Endometrial microvascular endothelial cells (primary cell): ENCODE measurements at regions not wholly inside any gene's neighbourhood (a gene's known extent, or its start where the extent isn't known, plus 50 kb on each side); places are given as distances from the start of the nearest gene placed in this dataset.

Experiments
- in situ Hi-C: cut with HindIII; loops from 2 replicates; pipeline ENCODE4 v1.10.0; 2017; ENCODE audit warnings: low sequenced_read_pairs, low pct_unique_long_range_greater_than_20kb; ENCODE audit errors: inconsistent ontology term

GRCh38 chr1:227453631-227454355 is 109.6 kb upstream of the ZNF678 start:
- in situ Hi-C loops: no loop called here

DNA sequence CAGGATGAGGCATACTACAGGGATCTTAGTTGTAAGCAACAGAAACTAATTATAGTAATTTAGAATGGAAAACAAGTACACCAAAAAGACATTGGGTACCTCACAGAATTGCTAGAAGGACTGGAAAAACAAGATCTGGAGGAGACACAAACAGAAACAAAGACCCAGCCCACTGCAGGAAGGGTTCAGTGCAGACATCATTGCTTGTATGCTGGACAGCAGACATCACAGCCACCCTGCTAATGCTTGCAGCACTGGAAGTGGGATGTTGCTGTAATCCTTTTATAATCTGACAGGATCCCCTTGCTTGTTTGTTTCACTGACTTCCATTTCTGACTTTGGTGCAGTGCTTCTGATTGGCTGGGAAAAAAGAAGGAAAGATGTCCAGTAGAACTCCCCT is 111.4 kb upstream of the ZNF678 start:
- in situ Hi-C loops: no loop called here

DNA sequence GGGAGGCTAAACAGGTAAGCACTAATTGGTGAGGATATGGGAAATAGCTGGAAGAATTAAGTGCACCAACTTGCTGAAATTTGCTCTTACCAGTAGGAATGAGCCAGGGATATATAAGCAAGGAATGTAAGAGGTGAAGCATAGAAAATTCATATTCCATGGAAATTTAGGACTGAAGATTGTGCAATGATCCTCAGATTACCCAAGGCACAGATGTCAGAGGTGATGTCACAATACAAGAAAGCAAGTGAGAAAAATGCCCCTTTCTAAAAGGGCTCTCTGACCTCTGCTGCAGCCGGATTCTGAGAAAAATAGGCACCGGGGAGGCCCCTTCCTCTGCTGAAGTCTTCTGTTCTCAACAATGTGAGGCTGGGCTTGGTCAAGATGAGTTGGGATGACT is 112.3 kb upstream of the ZNF678 start:
- in situ Hi-C loops: no loop called here

DNA sequence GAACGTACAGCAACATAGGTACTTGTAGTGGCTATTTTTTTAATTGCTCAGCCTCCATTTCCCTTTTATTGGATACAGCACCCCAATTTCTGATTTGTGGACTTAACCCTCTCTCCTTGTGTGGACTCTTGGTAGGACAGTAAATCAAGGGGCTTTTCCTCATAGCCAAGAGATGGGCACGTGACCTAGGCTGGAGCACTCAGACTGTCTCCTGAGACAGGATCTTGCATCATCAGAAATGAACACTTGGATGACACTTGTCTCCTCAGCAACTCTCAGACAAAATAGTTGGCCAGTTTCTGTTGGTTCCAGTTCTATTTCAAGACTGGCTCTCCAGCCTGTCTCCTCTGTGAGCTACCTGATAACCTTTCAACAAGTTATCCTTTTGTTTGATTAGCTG is 112.9 kb upstream of the ZNF678 start:
- in situ Hi-C loops: no loop called here

GRCh38 chr1:227449741-227450441 is 113.5 kb upstream of the ZNF678 start:
- in situ Hi-C loops: loop anchor here (25.0 kb wide), 1 partner anchor 138 kb away; the partner anchor contains the start of gene CDC42BPA

DNA sequence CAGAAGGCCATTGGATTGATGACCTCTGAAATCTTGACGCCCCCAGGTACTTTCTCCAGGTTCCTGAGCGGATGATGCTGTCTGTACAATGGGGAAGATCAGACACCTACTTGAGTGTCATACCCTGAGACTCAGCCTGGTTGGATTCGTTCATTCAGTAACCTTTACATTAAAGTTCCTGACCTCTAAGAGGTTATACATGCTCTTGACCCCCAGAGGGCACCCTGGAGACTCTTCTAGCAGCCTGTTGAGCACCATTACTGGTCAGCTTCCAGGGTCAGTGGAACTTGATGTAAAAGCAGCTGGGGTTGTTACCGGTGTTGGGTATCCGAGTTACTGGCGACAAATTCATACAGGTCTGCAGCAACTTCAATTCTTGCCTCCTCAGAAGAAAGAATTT is 114.3 kb upstream of the ZNF678 start:
- in situ Hi-C loops: loop anchor here (25.0 kb wide), 1 partner anchor 137 kb away; the partner anchor contains the start of gene CDC42BPA

DNA sequence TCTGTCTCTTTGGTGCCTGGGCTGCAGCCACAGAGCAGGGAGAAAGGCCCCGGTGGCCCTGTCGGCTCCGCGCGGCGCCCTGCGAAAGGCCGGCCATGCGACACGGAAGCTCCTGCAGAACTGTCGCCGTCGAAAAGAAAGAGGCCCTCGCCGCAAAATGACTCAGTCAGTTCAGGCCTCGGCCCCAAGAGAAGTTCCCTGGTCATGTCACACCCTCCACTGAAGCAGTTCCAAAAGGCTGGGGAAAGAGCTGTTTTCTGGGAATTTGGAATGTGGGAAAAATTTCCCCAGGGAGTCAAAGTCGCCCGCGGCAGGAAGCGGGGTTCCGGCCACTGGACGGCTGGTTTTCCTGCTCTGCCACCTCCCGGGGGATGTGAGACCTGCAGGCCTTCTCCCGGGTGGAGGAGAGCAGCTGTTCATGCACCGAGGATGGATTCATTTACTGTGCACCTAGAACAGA is 115.8 kb upstream of the ZNF678 start:
- in situ Hi-C loops: loop anchor here (25.0 kb wide), 1 partner anchor 135 kb away; the partner anchor contains the start of gene CDC42BPA

GRCh38 chr1:227445746-227446145 is 117.6 kb upstream of the ZNF678 start:
- in situ Hi-C loops: loop anchor here (25.0 kb wide), 1 partner anchor 133 kb away; the partner anchor contains the start of gene CDC42BPA

DNA sequence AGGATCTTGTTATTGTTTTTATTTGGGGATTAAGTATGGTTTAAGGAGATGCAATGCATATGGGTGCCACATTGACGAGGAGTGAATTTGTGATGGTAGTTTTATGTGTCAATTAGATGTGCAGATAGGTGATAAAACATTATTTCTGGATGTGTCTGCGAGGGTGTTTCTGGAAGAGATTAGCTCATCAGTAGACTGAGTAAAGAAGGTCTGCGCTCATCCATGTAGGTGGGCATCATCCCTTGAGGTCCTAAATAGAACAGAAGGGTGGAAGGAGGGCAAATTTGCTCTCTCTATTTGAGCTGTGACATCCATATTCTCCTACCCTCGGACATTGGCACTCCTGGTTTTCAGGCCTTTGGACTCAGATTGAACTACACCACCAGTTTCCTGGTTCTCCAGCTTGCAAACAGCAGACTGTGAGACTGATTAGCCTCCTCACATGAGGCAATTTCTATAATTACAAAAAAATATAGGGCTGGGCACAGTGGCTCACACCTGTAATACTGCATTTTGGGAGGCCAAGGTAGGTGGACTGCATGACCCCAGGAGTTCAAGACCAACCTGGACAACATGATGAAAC is 118.2 kb upstream of the ZNF678 start:
- in situ Hi-C loops: loop anchor here (25.0 kb wide), 1 partner anchor 133 kb away; the partner anchor contains the start of gene CDC42BPA

GRCh38 chr1:227440182-227440581 is 121.9 kb upstream of the CDC42BPA start:
- in situ Hi-C loops: loop anchor here (25.0 kb wide), 1 partner anchor 128 kb away; the partner anchor contains the start of gene CDC42BPA

- in situ Hi-C loops: loop anchor here (25.0 kb wide), 1 partner anchor 125 kb away; the partner anchor contains the start of gene CDC42BPA
Measured at GRCh38 chr1:227437495-227438008, 119.3 kb upstream of the CDC42BPA start.

DNA sequence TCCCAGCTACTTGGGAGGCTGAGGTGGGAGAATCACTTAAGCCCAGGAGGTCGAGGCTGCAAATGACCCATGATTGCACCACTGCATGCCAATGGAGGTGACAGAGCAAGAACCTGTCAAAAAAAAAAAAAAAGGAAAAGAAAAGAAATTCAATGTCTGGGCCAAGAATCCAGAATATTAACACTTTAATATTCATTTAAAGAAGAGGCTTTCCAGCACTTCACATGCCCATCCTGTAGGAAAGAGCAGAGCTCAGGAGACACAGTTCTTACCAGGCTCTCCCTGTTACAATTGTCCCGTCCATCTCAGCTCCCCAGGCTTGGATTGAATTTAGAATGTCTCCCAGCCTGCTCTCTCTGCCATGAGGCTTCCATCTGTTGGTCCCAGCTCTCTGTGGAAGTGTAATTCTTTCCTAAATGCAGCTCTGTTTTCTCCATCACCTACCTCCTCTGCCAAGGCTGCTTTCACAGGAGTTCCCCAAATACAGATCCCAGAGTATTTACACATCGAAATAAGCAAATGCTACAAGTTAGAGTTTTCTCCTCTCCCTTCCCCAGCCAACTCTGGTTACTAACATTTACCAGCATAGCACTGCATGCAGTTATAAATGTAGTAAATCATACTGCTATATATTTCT is 116.6 kb upstream of the CDC42BPA start:
- in situ Hi-C loops: loop anchor here (25.0 kb wide), 1 partner anchor 123 kb away; the partner anchor contains the start of gene CDC42BPA

- in situ Hi-C loops: loop anchor here (25.0 kb wide), 1 partner anchor 122 kb away; the partner anchor contains the start of gene CDC42BPA
Measured at GRCh38 chr1:227433663-227434341, 115.5 kb upstream of the CDC42BPA start.

DNA sequence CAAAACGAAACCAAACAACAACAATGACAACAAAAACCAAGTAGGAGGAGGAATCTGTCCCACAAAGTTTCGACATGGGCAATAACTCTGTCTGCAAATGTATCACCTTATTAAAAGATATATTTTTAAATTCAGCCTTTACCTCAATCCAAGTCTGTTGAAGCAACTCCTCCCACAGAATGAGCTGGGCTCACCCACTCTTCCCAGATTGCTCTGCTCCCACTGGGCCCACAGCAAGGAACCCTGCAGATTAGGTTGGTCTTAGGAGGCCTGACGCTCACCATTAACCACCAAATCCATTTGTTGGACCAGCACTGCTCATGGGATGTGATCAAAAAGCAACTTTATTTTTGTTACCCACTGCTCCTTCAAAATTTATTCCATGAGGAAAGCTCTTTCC is 114.7 kb upstream of the CDC42BPA start:
- in situ Hi-C loops: loop anchor here (25.0 kb wide), 1 partner anchor 121 kb away; the partner anchor contains the start of gene CDC42BPA

DNA sequence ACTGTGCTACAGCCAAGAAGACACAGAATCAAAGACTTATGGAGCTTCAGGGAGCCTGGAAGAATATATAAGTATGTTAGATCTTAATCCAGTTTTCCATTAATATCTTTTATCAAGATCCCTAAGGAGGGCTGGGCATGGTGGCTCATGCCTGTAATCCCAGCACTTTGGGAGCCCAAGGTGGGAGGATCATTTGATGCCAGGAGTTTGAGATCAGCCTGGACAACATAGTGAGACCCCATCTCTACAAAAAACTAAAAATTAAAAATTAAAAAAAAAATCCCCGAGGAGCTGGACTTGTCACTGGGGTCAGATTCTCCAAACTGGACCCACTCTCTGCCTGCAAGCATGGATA is 113.9 kb upstream of the CDC42BPA start:
- in situ Hi-C loops: loop anchor here (25.0 kb wide), 1 partner anchor 120 kb away; the partner anchor contains the start of gene CDC42BPA

DNA sequence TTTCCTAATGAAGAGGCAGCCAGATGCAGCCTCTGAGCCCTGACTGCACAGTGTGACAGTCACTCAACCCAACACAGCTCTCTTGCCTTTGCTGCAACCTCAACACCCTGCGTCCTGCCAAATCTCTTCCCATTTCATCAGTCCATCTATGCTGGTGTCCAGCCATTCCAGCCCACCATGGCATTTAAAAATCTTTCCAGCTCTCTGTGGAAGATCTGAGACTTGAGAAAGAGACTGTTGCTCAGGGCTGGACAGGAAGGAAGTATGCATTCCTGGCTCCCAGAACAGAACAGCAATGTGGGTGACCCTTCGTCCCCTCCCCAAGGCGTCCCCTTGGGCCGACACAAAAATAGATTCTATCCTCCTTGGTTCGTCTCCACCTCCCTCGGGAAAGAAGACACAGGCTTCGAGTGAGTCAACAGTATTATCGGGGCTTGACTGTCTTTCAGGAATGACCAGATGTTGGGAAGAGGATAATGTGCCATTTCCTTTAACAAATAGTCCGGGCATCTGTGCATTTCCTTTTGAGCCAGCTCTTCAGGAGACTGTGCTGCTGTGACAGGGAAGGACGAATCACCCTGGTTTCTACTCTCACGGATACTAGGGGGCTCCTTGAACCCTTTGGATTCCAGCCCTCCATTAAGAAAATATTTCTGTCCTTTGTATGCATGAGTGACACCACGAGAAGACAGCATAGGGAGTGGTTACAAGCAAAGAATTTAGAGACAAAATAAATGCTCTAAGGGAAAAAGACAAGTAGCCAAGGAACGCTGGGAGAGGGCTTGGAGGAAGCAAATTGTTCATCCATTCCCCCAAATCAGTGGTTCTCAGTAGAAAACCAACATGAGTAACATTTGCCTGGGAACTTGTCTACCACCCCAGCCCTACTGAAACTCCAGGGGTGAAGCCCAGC is 111.4 kb upstream of the CDC42BPA start:
- in situ Hi-C loops: loop anchor here (25.0 kb wide), 1 partner anchor 117 kb away; the partner anchor contains the start of gene CDC42BPA

DNA sequence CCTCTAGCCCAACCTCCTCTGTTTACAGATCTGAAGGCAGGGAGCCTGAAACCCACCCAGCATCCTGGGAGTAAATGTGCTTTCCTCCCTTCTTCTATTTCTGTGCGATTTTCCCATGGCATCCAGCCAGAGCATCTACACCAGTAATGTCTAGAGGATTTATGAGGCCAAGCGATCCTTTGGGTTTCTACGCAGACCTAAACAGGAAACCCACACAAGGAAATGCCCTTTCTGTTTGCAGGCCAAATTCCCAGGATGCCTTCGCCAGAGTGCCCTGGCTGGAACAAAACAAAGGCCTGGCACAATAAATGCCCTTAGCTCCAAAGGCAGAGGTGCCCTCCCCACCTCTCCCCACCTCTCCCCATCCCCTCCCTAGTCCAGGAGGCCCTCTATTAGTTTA is 110.5 kb upstream of the CDC42BPA start:
- in situ Hi-C loops: loop anchor here (25.0 kb wide), 1 partner anchor 117 kb away; the partner anchor contains the start of gene CDC42BPA
